ENCODE measurements at regions not wholly inside any gene's neighbourhood (a gene's known extent, or its start where the extent isn't known, plus 50 kb on each side); places are given as distances from the start of the nearest gene placed in this dataset.

- no peak for DNase-seq (ENCODE audit: low spot score)
Measured at GRCh38 chr16:85257483-85257882, 145.2 kb upstream of the CIBAR2 start.

- DNase-seq (ENCODE audit: low spot score), result no peak
Measured at GRCh38 chr16:85258166-85258565, 145.9 kb upstream of the CIBAR2 start.

GRCh38 chr16:85258629-85259028, 146.4 kb upstream of the CIBAR2 start:
- no peak for DNase-seq (ENCODE audit: low spot score)

GRCh38 chr16:85259115-85259831, 147.0 kb upstream of the CIBAR2 start:
- DNase-seq (ENCODE audit: low spot score), result no peak

GRCh38 chr16:85259832-85260167, 147.5 kb upstream of the CIBAR2 start:
- no peak for DNase-seq (ENCODE audit: low spot score)

- DNase-seq (ENCODE audit: low spot score), result no peak
Measured at GRCh38 chr16:85261204-85261603, 148.9 kb upstream of the CIBAR2 start.

- no peak for DNase-seq (ENCODE audit: low spot score)
Measured at GRCh38 chr16:85261657-85262557, 149.6 kb upstream of the CIBAR2 start.

GRCh38 chr16:85262558-85263238, 150.4 kb upstream of the CIBAR2 start:
- DNase-seq (ENCODE audit: low spot score), result no peak

GRCh38 chr16:85263239-85263585, 150.9 kb upstream of the CIBAR2 start:
- no peak for DNase-seq (ENCODE audit: low spot score)

GRCh38 chr16:85264752-85265151, 152.5 kb upstream of the CIBAR2 start:
- no peak for DNase-seq (ENCODE audit: low spot score)

- DNase-seq (ENCODE audit: low spot score), result no peak
Measured at GRCh38 chr16:85265161-85265784, 153.0 kb upstream of the CIBAR2 start.

GRCh38 chr16:85265810-85266209, 153.5 kb upstream of the CIBAR2 start:
- DNase-seq (ENCODE audit: low spot score), result no peak

GRCh38 chr16:85266857-85267256, 154.6 kb upstream of the CIBAR2 start:
- DNase-seq (ENCODE audit: low spot score), result no peak

GRCh38 chr16:85267414-85267945, 155.2 kb upstream of the CIBAR2 start:
- no peak for DNase-seq (ENCODE audit: low spot score)

- no peak for DNase-seq (ENCODE audit: low spot score)
Measured at GRCh38 chr16:85269165-85269564, 156.9 kb upstream of the CIBAR2 start.

GRCh38 chr16:85270374-85270773, 158.1 kb upstream of the CIBAR2 start:
- DNase-seq (ENCODE audit: low spot score), result no peak

- DNase-seq (ENCODE audit: low spot score), result no peak
Measured at GRCh38 chr16:85271198-85271597, 158.9 kb upstream of the CIBAR2 start.

- no peak for DNase-seq (ENCODE audit: low spot score)
Measured at GRCh38 chr16:85273293-85273692, 161.0 kb upstream of the CIBAR2 start.

GRCh38 chr16:85274501-85274900, 162.2 kb upstream of the CIBAR2 start:
- DNase-seq (ENCODE audit: low spot score), result no peak

- DNase-seq (ENCODE audit: low spot score), result no peak
Measured at GRCh38 chr16:85274924-85275323, 162.7 kb upstream of the CIBAR2 start.

GRCh38 chr16:85275533-85276249, 163.4 kb upstream of the CIBAR2 start:
- DNase-seq (ENCODE audit: low spot score), result peak; percentile 40

- no peak for DNase-seq (ENCODE audit: low spot score)
Measured at GRCh38 chr16:85276258-85276657, 164.0 kb upstream of the CIBAR2 start.

Data from CD4-positive, alpha-beta T cell treated with Interleukin-2 at 100 ng/mL for 4 hours (primary cell).